ENCODE measurements at regions not wholly inside any gene's neighbourhood (a gene's known extent, or its start where the extent isn't known, plus 50 kb on each side); places are given as distances from the start of the nearest gene placed in this dataset.
A peak's percentile ranks its signal among the peaks of the same experiment; 100 is the strongest.

GRCh38 chr4:24637173-24637572, 52.8 kb upstream of the DHX15 start:
- no peak for DNase-seq (ENCODE audit: low read depth)
- no peak for TF ChIP-seq CTCF (conservative IDR thresholded peaks at IDR 0.05; ENCODE audit: low read depth, low read length)
- H3K4me3 ChIP-seq (ENCODE audit: low read depth, low read length) = no peak overlapping the region

- no peak for DNase-seq (ENCODE audit: low read depth)
- TF ChIP-seq CTCF (conservative IDR thresholded peaks at IDR 0.05; ENCODE audit: low read depth, low read length) = no peak
- H3K4me3 ChIP-seq (ENCODE audit: low read depth, low read length) = no peak overlapping the region
These were observed 54.1 kb upstream of the DHX15 start for GRCh38 chr4:24638396-24638875.

GRCh38 chr4:24639714-24640113, 55.4 kb upstream of the DHX15 start:
- no peak for TF ChIP-seq CTCF (conservative IDR thresholded peaks at IDR 0.05; ENCODE audit: low read depth, low read length)
- no peak for DNase-seq (ENCODE audit: low read depth)
- no peak overlapping the region for H3K4me3 ChIP-seq (ENCODE audit: low read depth, low read length)

- TF ChIP-seq CTCF (conservative IDR thresholded peaks at IDR 0.05; ENCODE audit: low read depth, low read length) = no peak
- H3K4me3 ChIP-seq (ENCODE audit: low read depth, low read length) = no peak overlapping the region
- DNase-seq (ENCODE audit: low read depth) = no peak
These were observed 56.0 kb upstream of the DHX15 start for GRCh38 chr4:24640366-24640765.

GRCh38 chr4:24642981-24643547, 58.7 kb upstream of the DHX15 start:
- no peak for TF ChIP-seq CTCF (conservative IDR thresholded peaks at IDR 0.05; ENCODE audit: low read depth, low read length)
- peak; percentile 87 for DNase-seq (ENCODE audit: low read depth)
- no peak overlapping the region for H3K4me3 ChIP-seq (ENCODE audit: low read depth, low read length)

- H3K4me3 ChIP-seq (ENCODE audit: low read depth, low read length) = no peak overlapping the region
- TF ChIP-seq CTCF (conservative IDR thresholded peaks at IDR 0.05; ENCODE audit: low read depth, low read length) = no peak
- DNase-seq (ENCODE audit: low read depth) = no peak
These were observed 59.6 kb upstream of the DHX15 start for GRCh38 chr4:24643774-24644520.

Data from epithelial cell of proximal tubule (primary cell).